NCI-H526 treated with DMSO at 0.1 percent for 48 hours (cell line): ENCODE measurements at regions not wholly inside any gene's neighbourhood (a gene's known extent, or its start where the extent isn't known, plus 50 kb on each side); places are given as distances from the start of the nearest gene placed in this dataset.
A peak's percentile ranks its signal among the peaks of the same experiment; 100 is the strongest.

Experiments used
- DNase-seq: peaks from one replicate; lab custom pipeline; 2025; lab: John Stamatoyannopoulos, UW

- peak; percentile 7 for DNase-seq
These were observed 70.2 kb upstream of the DOK6 start for GRCh38 chr18:69330385-69331005.

- DNase-seq: no peak
These were observed 50.6 kb upstream of the DOK6 start for GRCh38 chr18:69349912-69350597.
